KMS-11 (cell line): ENCODE measurements at regions not wholly inside any gene's neighbourhood (a gene's known extent, or its start where the extent isn't known, plus 50 kb on each side); places are given as distances from the start of the nearest gene placed in this dataset.

Experiments used
- H2AFZ ChIP-seq: fragments of 200-600 bp; sonication (generic); 2 replicates; pipeline ENCODE4 v1.6.1; 2016; ENCODE audit warnings: antibody characterized with exemption, mixed run types, low read depth
- H3K27ac ChIP-seq: fragments of 200-600 bp; sonication (generic); 2 replicates; pipeline ENCODE4 v1.6.1; 2016; ENCODE audit warnings: mild to moderate bottlenecking, mixed run types
- H3K27me3 ChIP-seq: fragments of 200-600 bp; sonication (generic); 2 replicates; pipeline ENCODE4 v1.6.1; 2017; ENCODE audit warnings: mild to moderate bottlenecking, low read depth, mixed run types, moderate library complexity; ENCODE audit not compliant: insufficient read depth
- H3K36me3 ChIP-seq: fragments of 200-600 bp; sonication (generic); 2 replicates; pipeline ENCODE4 v1.6.1; 2017; ENCODE audit warnings: mild to moderate bottlenecking, mixed run types; ENCODE audit not compliant: insufficient read depth
- H3K4me1 ChIP-seq: fragments of 200-600 bp; sonication (generic); 2 replicates; pipeline ENCODE4 v1.6.1; 2016; ENCODE audit warnings: mild to moderate bottlenecking, low read depth, mixed run types; ENCODE audit not compliant: poor library complexity, severe bottlenecking
- H3K4me2 ChIP-seq: fragments of 200-600 bp; sonication (generic); 2 replicates; pipeline ENCODE4 v1.7.0; 2016; ENCODE audit warnings: mild to moderate bottlenecking, mixed run types
- H3K4me3 ChIP-seq: fragments of 200-600 bp; sonication (generic); IDR thresholded peaks from 2 replicates; pipeline ENCODE4 v1.6.1; 2017; ENCODE audit warnings: low read depth, low read length, mixed read lengths; ENCODE audit not compliant: insufficient read depth
- H3K79me2 ChIP-seq: fragments of 200-600 bp; sonication (generic); 2 replicates; pipeline ENCODE4 v1.6.1; 2016; ENCODE audit warnings: low read depth, mixed run types; ENCODE audit not compliant: insufficient read depth
- H3K9ac ChIP-seq: fragments of 200-600 bp; sonication (generic); 2 replicates; pipeline ENCODE4 v1.6.1; 2016; ENCODE audit warnings: mild to moderate bottlenecking, mixed run types
- H4K20me1 ChIP-seq: fragments of 200-600 bp; sonication (generic); 2 replicates; pipeline ENCODE4 v1.6.1; 2016; ENCODE audit warnings: mild to moderate bottlenecking, mixed run types; ENCODE audit not compliant: insufficient read depth
- TF ChIP-seq, protein P1 (sequence below): fragments of 200-600 bp; sonication (generic); conservative IDR thresholded peaks from 2 replicates; pipeline ENCODE4 v1.6.1; 2017; ENCODE audit warnings: low read depth, mild to moderate bottlenecking, antibody characterized with exemption, low read length, moderate library complexity, mixed read lengths

DNA sequence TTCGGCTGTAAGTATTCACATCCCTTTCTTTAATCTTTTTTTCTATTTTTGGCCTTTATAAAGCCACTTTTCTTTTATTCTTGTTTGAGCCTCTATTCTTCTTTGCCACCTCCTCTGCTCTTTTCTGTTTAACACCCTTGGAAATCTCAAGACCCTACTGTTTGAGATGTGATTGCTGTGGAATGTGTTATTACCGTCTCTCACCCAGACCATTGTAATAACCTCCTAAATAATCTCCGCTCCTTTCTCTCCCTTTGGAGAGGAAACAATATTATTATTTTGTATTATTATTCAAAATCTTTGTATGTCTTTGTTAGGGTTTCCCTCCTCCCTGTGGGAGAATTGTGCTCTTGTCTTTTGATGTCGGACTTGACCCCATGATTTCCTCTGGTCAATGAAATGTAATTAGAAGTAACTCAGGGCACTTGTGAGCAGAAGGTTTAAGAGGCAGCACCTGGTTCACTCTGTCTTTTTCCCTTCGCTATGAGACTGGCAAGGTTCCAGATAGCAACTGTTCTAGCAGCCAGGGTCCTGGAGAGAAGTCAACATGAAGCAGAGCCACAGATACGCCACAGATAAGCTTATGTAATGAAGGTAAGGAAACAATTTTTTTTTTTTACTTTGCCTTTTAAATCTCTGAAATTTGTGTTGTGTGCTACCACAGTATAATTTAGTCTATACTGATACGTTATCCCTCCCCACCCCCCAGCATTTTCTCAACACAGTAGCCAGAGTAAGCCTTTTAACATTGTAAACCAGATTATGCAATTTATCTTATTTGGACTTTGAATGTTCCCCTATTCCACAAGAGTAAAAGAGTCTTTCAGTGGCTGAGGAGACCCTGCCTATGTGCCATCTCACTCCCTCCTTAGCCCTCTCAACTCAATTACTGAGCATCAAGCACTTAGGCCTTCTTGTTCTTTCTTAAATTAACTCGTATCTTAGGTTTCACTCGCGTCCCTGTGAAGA is 601.2 kb upstream of the ZNF804A start:
- Histone ChIP-seq H3K27me3 (no peaks in the 10 kb centered on the region), H3K9ac (no peak overlapping the region; the same call in 1 of the 2 replicates), H3K4me1 (peaks cover 71% of the 10 kb centered on the region), H3K36me3 (no peaks in the 10 kb centered on the region), H3K4me3 (no peak overlapping the region), H2AFZ (peak overlapping the region; percentile 5; the same call in 1 of the 2 replicates), H4K20me1 (no peaks in the 10 kb centered on the region), H3K27ac (peak overlapping the region; percentile 63; the same call in 1 of the 2 replicates), H3K4me2 (peak overlapping the region; percentile 58), H3K79me2 (no peaks in the 10 kb centered on the region)
- TF ChIP-seq, protein P1, sequence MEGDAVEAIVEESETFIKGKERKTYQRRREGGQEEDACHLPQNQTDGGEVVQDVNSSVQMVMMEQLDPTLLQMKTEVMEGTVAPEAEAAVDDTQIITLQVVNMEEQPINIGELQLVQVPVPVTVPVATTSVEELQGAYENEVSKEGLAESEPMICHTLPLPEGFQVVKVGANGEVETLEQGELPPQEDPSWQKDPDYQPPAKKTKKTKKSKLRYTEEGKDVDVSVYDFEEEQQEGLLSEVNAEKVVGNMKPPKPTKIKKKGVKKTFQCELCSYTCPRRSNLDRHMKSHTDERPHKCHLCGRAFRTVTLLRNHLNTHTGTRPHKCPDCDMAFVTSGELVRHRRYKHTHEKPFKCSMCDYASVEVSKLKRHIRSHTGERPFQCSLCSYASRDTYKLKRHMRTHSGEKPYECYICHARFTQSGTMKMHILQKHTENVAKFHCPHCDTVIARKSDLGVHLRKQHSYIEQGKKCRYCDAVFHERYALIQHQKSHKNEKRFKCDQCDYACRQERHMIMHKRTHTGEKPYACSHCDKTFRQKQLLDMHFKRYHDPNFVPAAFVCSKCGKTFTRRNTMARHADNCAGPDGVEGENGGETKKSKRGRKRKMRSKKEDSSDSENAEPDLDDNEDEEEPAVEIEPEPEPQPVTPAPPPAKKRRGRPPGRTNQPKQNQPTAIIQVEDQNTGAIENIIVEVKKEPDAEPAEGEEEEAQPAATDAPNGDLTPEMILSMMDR = no peak; the same call in 1 of the 2 replicates

DNA sequence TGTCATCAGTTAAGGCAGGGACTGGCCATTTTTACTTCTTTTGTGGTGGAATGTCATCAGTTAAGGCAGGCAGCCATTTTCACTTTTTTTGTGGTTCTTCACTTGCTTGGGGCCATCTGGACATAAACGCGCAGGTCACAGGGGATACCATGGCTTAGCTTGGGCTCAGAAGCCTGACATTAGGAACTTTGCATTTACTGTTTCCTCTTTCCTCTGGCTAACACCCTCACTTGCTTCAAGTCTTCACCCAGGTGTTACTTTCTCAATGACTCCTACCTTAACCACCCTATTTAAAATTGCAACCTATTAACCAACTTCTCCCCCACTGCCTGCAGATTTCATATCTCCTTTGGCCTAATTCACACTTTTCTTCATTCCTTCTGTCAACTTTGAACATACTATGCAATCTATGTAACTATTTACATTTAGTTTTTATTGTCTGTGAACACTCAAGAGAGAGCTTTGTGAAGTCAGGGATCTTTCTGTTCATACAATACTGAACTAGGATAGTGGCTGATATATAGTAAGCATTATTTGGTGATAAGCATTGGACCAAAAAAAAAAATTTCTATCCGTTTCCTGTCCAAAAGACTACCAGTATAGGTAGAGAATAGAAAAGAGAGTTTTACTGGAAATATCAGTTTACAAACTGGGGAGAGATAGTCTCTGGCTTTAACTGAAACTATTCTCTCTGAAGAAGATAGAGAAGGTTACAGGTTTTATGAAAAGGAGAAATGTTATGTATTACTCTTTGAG is 600.1 kb upstream of the ZNF804A start:
- H3K27ac ChIP-seq = peak overlapping the region; percentile 63
- TF ChIP-seq, protein P1 = no peak
- no peaks in the 10 kb centered on the region for H3K79me2 ChIP-seq
- peak overlapping the region; percentile 58 for H3K4me2 ChIP-seq
- no peaks in the 10 kb centered on the region for H3K27me3 ChIP-seq
- no peaks in the 10 kb centered on the region for H3K36me3 ChIP-seq
- H3K9ac ChIP-seq = peak overlapping the region; percentile 3; the same call in 1 of the 2 replicates
- H2AFZ ChIP-seq = peak overlapping the region; percentile 5; the same call in 1 of the 2 replicates
- H3K4me3 ChIP-seq = no peak overlapping the region
- H3K4me1 ChIP-seq = peaks cover 73% of the 10 kb centered on the region
- H4K20me1 ChIP-seq = no peaks in the 10 kb centered on the region

DNA sequence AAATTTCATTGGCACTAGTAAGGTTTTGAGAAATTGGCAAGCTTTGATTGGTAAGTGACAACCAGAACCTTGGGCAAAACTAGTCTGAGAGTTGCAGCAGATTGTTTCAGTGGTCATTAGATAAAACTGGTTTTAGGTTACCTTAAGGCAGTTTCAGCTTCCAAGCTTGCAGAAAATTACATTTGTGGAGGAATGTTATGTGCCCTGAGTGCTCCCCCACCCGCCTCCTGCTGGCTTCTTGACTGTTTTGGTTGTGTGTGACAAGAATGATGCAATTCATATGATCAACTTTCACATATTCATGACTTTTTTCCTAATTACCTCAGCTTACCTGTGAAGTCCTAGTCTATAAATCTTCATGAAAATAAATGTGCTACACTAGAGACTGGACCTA is 599.5 kb upstream of the ZNF804A start:
- Histone ChIP-seq H3K79me2 (no peaks in the 10 kb centered on the region), H3K4me3 (no peak overlapping the region)

DNA sequence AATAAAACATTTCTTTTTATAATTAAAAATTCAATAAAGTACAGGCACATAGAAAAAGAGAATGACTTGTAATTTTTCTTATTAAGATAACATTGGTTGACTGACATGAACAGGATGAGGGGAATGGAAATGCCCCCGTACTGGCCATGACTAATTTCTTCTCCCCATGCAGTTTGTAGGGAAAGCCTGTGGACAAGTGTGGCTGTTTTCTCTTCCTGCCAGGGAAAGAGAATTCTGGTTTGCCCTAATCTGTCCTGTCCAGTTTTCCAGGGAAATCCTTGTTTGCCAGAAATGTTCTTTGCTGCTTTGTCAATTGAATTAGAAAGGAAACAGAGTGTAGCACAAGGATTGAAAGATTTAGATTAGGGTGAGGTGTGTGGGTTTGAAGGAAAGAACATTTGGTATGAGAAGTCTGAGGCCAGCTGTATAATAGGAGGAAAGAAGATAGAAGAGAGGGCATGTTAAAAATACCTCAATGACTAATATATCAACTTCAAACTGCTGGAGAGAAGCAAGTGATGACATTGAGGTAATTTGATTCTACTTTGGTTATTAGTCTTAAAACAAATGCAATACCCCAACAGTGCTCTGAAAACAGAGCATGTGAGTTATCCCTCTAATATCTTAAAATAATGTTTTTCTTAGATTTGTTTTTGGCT is 593.9 kb upstream of the ZNF804A start:
- Histone ChIP-seq H3K4me2 (peak overlapping the region; percentile 44), H2AFZ (peak overlapping the region; percentile 28; the same call in 1 of the 2 replicates), H3K9ac (no peak overlapping the region; the same call in 1 of the 2 replicates), H3K27me3 (no peaks in the 10 kb centered on the region), H4K20me1 (no peaks in the 10 kb centered on the region), H3K36me3 (no peaks in the 10 kb centered on the region), H3K4me3 (peak overlapping the region; percentile 57), H3K4me1 (peaks cover 65% of the 10 kb centered on the region), H3K27ac (peak overlapping the region; percentile 45), H3K79me2 (no peaks in the 10 kb centered on the region)
- TF ChIP-seq, protein P1 = no peak

More for the DNA sequence above, 599.5 kb upstream of the ZNF804A start:
- peaks cover 77% of the 10 kb centered on the region for H3K4me1 ChIP-seq
- H2AFZ ChIP-seq = no peak overlapping the region
- peak overlapping the region; percentile 58 for H3K4me2 ChIP-seq
- TF ChIP-seq, protein P1 = no peak
- H3K27me3 ChIP-seq = no peaks in the 10 kb centered on the region
- H4K20me1 ChIP-seq = no peaks in the 10 kb centered on the region
- H3K36me3 ChIP-seq = no peaks in the 10 kb centered on the region
- peak overlapping the region; percentile 3; the same call in 1 of the 2 replicates for H3K9ac ChIP-seq
- H3K27ac ChIP-seq = peak overlapping the region; percentile 63
